Lower leg skin (tissue), 3 donors: ENCODE measurements at regions not wholly inside any gene's neighbourhood (a gene's known extent, or its start where the extent isn't known, plus 50 kb on each side); places are given as distances from the start of the nearest gene placed in this dataset.

Experiments used
- CTCF ChIP-seq, 3 donors: fragments of 450-650 bp; IDR thresholded peaks; one replicate each; pipeline ENCODE4 v1.5.1; 2016; ENCODE audit warnings: antibody characterized with exemption in 3 of 3, mild to moderate bottlenecking in 3 of 3, moderate library complexity in 2 of 3
- POLR2A ChIP-seq, 2 donors: fragments of 450-650 bp; IDR thresholded peaks; one replicate each; pipeline ENCODE4 v1.6.1; 2016 to 2017; ENCODE audit warnings: antibody characterized with exemption in 2 of 2, mild to moderate bottlenecking in 1 of 2, moderate library complexity in 1 of 2

GRCh38 chr4:137253949-137254348, 278.3 kb downstream of the PCDH18 start:
- TF ChIP-seq CTCF (IDR thresholded peaks at IDR 0.05) (no peak), POLR2A (IDR thresholded peaks at IDR 0.05) (no peak)
